OCI-LY7 (cell line): ENCODE measurements at regions not wholly inside any gene's neighbourhood (a gene's known extent, or its start where the extent isn't known, plus 50 kb on each side); places are given as distances from the start of the nearest gene placed in this dataset.

Source experiments
- BruUV-seq: library from RNA; stranded (reverse); fragments of 400-500 nt; replicated peaks from 2 replicates; lab custom pipeline; 2021; lab: Mats Ljungman, UMichigan
- CTCF ChIA-PET: fragments of 300-600 bp; sonication (Branson Sonifier 250); formaldehyde crosslinking; loops from one replicate; lab custom pipeline; 2022; ENCODE audit warnings: antibody characterized with exemption; ENCODE audit not compliant: unreplicated experiment; lab: Charles Lee
- POLR2A ChIA-PET: fragments of 300-600 bp; sonication (Branson Sonifier 250); formaldehyde crosslinking; loops from one replicate; lab custom pipeline; 2022; ENCODE audit warnings: antibody characterized with exemption; lab: Charles Lee
- DNase-seq: peaks from one replicate; pipeline ENCODE4 v3.0.0-alpha.2; 2015; ENCODE audit warnings: low spot score
- H2AFZ ChIP-seq: fragments of 200-600 bp; sonication (generic), shearing (Covaris generic); 2 replicates; pipeline ENCODE4 v1.6.1; 2014; ENCODE audit warnings: mild to moderate bottlenecking, antibody characterized with exemption, low read length, moderate library complexity
- H3K27ac ChIP-seq: fragments of 200-600 bp; sonication (generic); 2 replicates; pipeline ENCODE4 v1.5.1; 2014; ENCODE audit warnings: mixed run types, low read depth, mild to moderate bottlenecking, moderate library complexity, low read length, inconsistent platforms; ENCODE audit not compliant: poor library complexity, severe bottlenecking
- H3K36me3 ChIP-seq: fragments of 200-600 bp; sonication (generic); 2 replicates; pipeline ENCODE4 v1.6.1; 2014; ENCODE audit warnings: mild to moderate bottlenecking, antibody characterized with exemption, low read length, moderate library complexity, mixed read lengths; ENCODE audit not compliant: insufficient read depth
- H3K4me1 ChIP-seq: fragments of 200-600 bp; sonication (generic); 2 replicates; pipeline ENCODE4 v1.5.1; 2014; ENCODE audit warnings: mild to moderate bottlenecking, low read length; ENCODE audit not compliant: insufficient read depth, poor library complexity, severe bottlenecking
- H3K4me2 ChIP-seq: fragments of 200-600 bp; sonication (generic); 2 replicates; pipeline ENCODE4 v1.6.1; 2014; ENCODE audit warnings: mild to moderate bottlenecking, low read length
- H3K4me3 ChIP-seq: fragments of 200-600 bp; sonication (generic); 2 replicates; pipeline ENCODE4 v1.5.1; 2014; ENCODE audit warnings: mild to moderate bottlenecking, low read depth, low read length; ENCODE audit not compliant: poor library complexity, severe bottlenecking
- H3K79me2 ChIP-seq: fragments of 200-600 bp; sonication (generic); 2 replicates; pipeline ENCODE4 v1.6.1; 2016; ENCODE audit warnings: low read depth, mild to moderate bottlenecking, low read length, moderate library complexity, mixed read lengths; ENCODE audit not compliant: insufficient read depth
- H3K9me2 ChIP-seq: fragments of 200-600 bp; sonication (generic); 2 replicates; pipeline ENCODE4 v1.6.1; 2016; ENCODE audit warnings: mild to moderate bottlenecking, low read length, mixed read lengths; ENCODE audit not compliant: insufficient read depth
- H3K9me3 ChIP-seq: fragments of 200-600 bp; sonication (generic); 2 replicates; pipeline ENCODE4 v1.6.1; 2014; ENCODE audit warnings: mild to moderate bottlenecking, mixed run types, low read length, mixed read lengths
- H4K20me1 ChIP-seq: fragments of 200-600 bp; sonication (generic); 2 replicates; pipeline ENCODE4 v1.6.1; 2014; ENCODE audit warnings: mild to moderate bottlenecking, antibody characterized with exemption, low read length, moderate library complexity, mixed read lengths; ENCODE audit not compliant: insufficient read depth
- CTCF ChIP-seq: fragments of 200-600 bp; sonication (generic); conservative IDR thresholded peaks from 2 replicates; pipeline ENCODE4 v1.5.1; 2014; ENCODE audit warnings: mild to moderate bottlenecking, antibody characterized with exemption, low read length, moderate library complexity, mixed read lengths
- EZH2phosphoT487 ChIP-seq: fragments of 200-600 bp; sonication (generic); IDR thresholded peaks from 2 replicates; pipeline ENCODE4 v1.6.1; 2018; ENCODE audit warnings: low read depth, borderline replicate concordance, mild to moderate bottlenecking, mixed run types, antibody characterized with exemption, low read length, moderate library complexity, mixed read lengths
- intact Hi-C: fragments of 100-400 bp; cut with micrococcal nuclease; formaldehyde crosslinking; loops from one replicate; pipeline ENCODE4 v1.10.0; 2022; ENCODE audit not compliant: unreplicated experiment

DNA sequence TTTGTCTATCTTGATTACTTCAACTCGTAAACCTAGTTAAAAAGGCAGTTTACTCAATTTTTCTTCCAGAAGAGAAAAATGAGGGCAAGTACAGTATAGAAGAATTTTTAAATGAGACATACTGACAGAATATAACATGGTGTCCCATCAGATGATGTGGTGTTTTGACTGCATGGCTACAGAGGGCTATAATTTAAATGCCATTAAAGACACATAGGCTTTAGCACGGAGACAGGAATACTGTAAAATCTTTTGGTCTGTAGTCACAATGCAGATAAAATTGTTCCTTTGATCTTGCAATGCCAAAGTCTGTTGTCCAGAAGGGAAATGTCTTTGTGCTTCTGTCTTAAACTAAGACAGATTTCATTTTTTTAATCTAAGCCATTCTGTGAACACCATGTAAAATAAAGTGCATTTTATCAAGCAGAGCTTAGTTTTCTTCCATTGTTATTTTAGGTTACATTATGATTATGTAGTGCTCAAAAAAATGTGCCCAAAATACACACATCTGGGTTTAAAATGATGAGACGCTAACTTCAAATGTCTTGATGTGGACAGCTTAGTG lies 249.6 kb downstream of the PTPRC start:
- H4K20me1 ChIP-seq, result no peaks in the 10 kb centered on the region
- no TSS peak for BruUV-seq
- H3K4me2 ChIP-seq, result no peak overlapping the region
- intact Hi-C loops, result no loop called here
- H3K9me3 ChIP-seq, result no peaks in the 10 kb centered on the region
- peaks cover 11% of the 10 kb centered on the region for H3K36me3 ChIP-seq
- no peak for TF ChIP-seq CTCF
- TF ChIP-seq EZH2phosphoT487, result no peak
- no peak overlapping the region for H2AFZ ChIP-seq
- H3K79me2 ChIP-seq, result no peaks in the 10 kb centered on the region
- no peaks in the 10 kb centered on the region for H3K4me1 ChIP-seq
- no peak for DNase-seq
- H3K4me3 ChIP-seq, result no peak overlapping the region
- H3K9me2 ChIP-seq, result no peaks in the 10 kb centered on the region
- ChIA-PET POLR2A (interaction anchor here (0.5 to 1.6 kb wide), 3 partner anchors 19 to 97 kb away, joined by 3 to 7 read pairs (median 3); no protein-coding TSS in a partner anchor), CTCF (no interaction called here)
- H3K27ac ChIP-seq, result no peak overlapping the region

GRCh38 chr1:198889101-198889500 lies 250.3 kb downstream of the PTPRC start:
- CTCF ChIA-PET, result no interaction called here
- POLR2A ChIA-PET, result interaction anchor here (0.7 to 1.5 kb wide), 8 partner anchors 10 to 1207 kb away, joined by 3 to 6 read pairs (median 3); no protein-coding TSS in a partner anchor
- TF ChIP-seq EZH2phosphoT487 (no peak), CTCF (no peak)
- Histone ChIP-seq H3K36me3 (peaks cover 11% of the 10 kb centered on the region), H2AFZ (no peak overlapping the region), H3K4me1 (no peaks in the 10 kb centered on the region), H3K4me3 (no peak overlapping the region), H4K20me1 (no peaks in the 10 kb centered on the region), H3K9me3 (no peaks in the 10 kb centered on the region), H3K4me2 (no peak overlapping the region), H3K9me2 (no peaks in the 10 kb centered on the region), H3K27ac (no peak overlapping the region), H3K79me2 (no peaks in the 10 kb centered on the region)
- no TSS peak for BruUV-seq
- intact Hi-C loops, result no loop called here
- no peak for DNase-seq

- intact Hi-C loops, result no loop called here
Observed at GRCh38 chr1:198889749-198890148, 250.9 kb downstream of the PTPRC start.

More at GRCh38 chr1:198889749-198890148, 250.9 kb downstream of the PTPRC start:
- Histone ChIP-seq H3K4me3 (no peak overlapping the region), H4K20me1 (no peaks in the 10 kb centered on the region), H3K9me3 (no peaks in the 10 kb centered on the region), H3K36me3 (peaks cover 10% of the 10 kb centered on the region), H3K4me1 (no peaks in the 10 kb centered on the region), H3K27ac (no peak overlapping the region), H2AFZ (no peak overlapping the region), H3K79me2 (no peaks in the 10 kb centered on the region), H3K4me2 (no peak overlapping the region), H3K9me2 (no peaks in the 10 kb centered on the region)
- BruUV-seq, result no TSS peak
- ChIA-PET POLR2A (interaction anchor here (0.6 to 1.5 kb wide), 11 partner anchors 9 to 1208 kb away, joined by 3 to 6 read pairs (median 3); no protein-coding TSS in a partner anchor), CTCF (no interaction called here)
- DNase-seq, result no peak
- no peak for TF ChIP-seq CTCF
- TF ChIP-seq EZH2phosphoT487, result no peak
